GM23248 (cell line): ENCODE measurements at regions not wholly inside any gene's neighbourhood (a gene's known extent, or its start where the extent isn't known, plus 50 kb on each side); places are given as distances from the start of the nearest gene placed in this dataset.

ENCODE experiments used
- EZH2 ChIP-seq: fragments of 200-600 bp; sonication (generic); IDR thresholded peaks from 2 replicates; pipeline ENCODE4 v1.6.1; 2018; ENCODE audit warnings: antibody characterized with exemption, mild to moderate bottlenecking; ENCODE audit not compliant: insufficient read depth, poor library complexity, severe bottlenecking
- EZH2phosphoT487 ChIP-seq: fragments of 200-600 bp; sonication (generic); IDR thresholded peaks from 2 replicates; pipeline ENCODE4 v1.6.1; 2018; ENCODE audit warnings: antibody characterized with exemption, moderate library complexity, mild to moderate bottlenecking, low read depth; ENCODE audit not compliant: insufficient read depth

DNA sequence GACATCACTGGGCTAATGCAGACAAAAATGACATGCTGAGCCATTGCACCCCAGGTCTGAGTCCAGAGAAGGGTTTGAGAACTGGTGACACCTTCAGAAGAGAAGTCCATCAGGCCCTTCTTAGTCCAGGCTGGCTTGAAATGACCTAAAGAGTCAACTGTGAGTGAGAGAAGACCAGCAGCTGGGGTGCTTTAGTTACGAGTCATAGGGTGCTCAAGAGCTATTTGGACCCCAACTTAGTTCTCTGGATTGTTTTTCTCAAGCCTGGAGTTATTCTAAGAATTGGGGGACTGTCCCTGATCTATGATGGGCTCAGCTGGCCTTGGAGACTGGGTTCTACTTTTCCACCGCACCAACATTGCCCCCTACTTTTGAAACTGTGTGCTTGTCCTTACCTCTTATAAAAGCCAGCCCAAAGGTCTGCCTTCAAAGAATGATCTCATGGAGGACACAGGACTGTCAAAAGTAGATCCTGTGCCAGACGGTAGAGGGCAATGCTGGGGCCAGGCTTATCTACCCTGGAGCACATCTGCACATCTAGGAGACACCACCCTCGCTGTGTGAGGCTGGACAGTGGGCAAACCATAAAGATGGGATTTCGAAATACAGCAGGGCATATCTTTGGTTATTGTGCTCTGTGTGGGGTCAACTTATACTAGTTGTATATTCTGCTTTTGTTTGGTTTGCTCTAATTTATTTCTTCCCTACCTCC lies 333.0 kb upstream of the SLC14A2 start:
- TF ChIP-seq EZH2 (no peak), EZH2phosphoT487 (no peak)
